OCI-LY7 (cell line): ENCODE measurements at regions not wholly inside any gene's neighbourhood (a gene's known extent, or its start where the extent isn't known, plus 50 kb on each side); places are given as distances from the start of the nearest gene placed in this dataset.

ENCODE experiments used
- CTCF ChIP-seq: fragments of 200-600 bp; sonication (generic); conservative IDR thresholded peaks from 2 replicates; pipeline ENCODE4 v1.5.1; 2014; ENCODE audit warnings: mild to moderate bottlenecking, antibody characterized with exemption, low read length, moderate library complexity, mixed read lengths
- EZH2phosphoT487 ChIP-seq: fragments of 200-600 bp; sonication (generic); IDR thresholded peaks from 2 replicates; pipeline ENCODE4 v1.6.1; 2018; ENCODE audit warnings: low read depth, borderline replicate concordance, mild to moderate bottlenecking, mixed run types, antibody characterized with exemption, low read length, moderate library complexity, mixed read lengths

DNA sequence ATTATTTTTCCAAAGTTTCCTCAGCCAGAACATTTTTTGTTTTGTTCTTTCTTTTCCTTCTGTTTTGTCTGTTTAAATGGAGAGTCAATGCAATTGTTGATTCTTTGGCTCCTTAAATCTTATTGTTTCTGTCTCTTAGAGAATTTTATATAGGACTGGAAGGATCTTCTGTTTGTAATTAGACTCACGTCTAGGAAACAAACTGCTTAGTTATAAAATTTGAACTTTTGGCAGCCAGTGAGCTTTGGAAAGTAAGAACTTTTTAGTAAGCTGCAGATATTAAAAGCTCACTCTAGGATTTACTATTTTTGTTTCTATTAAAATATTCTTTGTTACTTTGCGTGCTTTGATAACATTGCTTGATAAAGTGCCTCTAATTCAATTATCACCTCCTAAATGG lies 109.8 kb upstream of the HNRNPU start:
- TF ChIP-seq CTCF (no peak), EZH2phosphoT487 (no peak)
